ENCODE measurements at regions not wholly inside any gene's neighbourhood (a gene's known extent, or its start where the extent isn't known, plus 50 kb on each side); places are given as distances from the start of the nearest gene placed in this dataset.
A peak's percentile ranks its signal among the peaks of the same experiment; 100 is the strongest.

- DNase-seq: no peak
Measured at GRCh38 chr3:118408431-118408830, 626.2 kb downstream of the IGSF11 start.

DNA sequence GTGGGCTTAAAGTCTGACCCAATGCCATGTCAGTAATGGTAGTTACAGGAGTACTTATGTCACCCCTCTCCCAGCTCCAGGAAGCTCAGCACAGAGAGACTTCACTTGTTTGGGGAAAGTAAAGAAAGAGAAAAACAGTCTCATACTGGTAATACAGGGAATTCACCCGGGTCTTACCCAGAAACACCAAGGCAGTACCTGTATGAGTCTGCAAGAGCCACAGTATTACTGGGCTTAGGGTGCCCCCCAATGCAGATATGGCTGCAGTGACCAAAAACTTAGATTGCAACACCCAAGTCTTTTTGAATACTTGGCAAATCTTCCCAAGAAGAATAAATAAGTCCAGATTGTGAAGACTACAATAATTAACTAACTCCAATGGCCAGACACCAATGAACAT is 622.1 kb downstream of the IGSF11 start:
- DNase-seq: no peak

- DNase-seq: no peak
Measured at GRCh38 chr3:118425272-118425837, 609.3 kb downstream of the IGSF11 start.

- DNase-seq: no peak
Measured at GRCh38 chr3:118433825-118434224, 600.8 kb downstream of the IGSF11 start.

- no peak for DNase-seq
Measured at GRCh38 chr3:118435851-118436350, 598.7 kb downstream of the IGSF11 start.

GRCh38 chr3:118436697-118437262 is 597.9 kb downstream of the IGSF11 start:
- DNase-seq: no peak

DNA sequence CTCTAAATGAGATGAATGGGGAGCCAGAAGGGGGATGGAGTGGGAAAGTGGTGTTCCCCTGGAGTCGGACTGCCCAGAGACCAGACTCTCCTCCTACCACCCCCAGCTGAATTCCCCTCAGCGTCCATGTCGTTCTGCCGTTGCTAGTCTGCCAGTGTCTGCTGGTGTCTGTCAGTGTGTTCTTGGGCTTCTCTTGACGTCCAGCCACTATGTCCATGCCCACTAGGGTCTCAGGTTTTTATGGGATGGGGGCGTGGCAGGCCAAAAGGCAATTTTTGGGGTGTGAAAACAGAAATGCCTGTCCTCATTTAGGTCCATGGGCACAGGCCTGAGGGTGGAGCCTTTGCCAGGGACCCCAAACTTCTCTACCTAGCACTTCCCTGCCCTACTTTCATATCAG is 589.6 kb downstream of the IGSF11 start:
- DNase-seq: no peak

DNA sequence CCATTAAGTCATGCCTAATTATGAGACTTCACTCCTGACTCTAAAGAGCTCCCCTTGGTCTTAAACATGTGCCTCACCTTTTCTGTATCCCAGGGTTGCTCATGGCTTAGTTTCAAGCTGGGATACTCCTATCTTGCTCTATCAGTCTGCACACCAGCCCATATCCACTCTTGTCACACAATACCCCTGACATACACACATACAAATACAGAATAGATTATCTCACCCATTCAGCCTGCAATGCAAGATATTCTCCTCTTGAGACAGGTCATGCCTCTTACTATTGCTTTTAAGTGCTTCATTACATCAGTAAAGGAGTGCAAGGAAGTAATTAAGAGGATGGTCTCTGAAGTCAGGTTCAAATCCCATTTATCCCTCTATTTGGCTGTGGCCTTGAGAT is 587.3 kb downstream of the IGSF11 start:
- no peak for DNase-seq

GRCh38 chr3:118466795-118467330 is 567.8 kb downstream of the IGSF11 start:
- DNase-seq: no peak

DNA sequence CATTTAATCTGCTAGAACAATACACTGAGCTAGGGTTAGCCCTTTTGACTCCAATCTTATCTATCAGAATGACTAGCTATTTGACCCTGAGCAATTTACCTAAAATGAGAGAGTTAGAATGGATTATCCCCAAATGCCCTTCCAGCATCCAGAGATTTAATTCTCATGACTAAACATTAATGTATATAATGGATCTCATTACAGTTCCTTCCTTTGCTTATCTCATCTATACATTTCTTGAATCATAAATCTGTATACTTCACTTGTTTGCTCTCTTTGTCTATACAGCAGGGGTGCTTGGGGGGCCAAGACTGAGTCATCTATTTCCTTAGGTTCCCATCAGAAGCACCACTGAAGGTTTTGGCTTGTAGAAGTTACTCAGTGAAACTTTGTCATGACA is 565.8 kb downstream of the IGSF11 start:
- no peak for DNase-seq

- DNase-seq: no peak
Measured at GRCh38 chr3:118472586-118472985, 562.1 kb downstream of the IGSF11 start.

DNA sequence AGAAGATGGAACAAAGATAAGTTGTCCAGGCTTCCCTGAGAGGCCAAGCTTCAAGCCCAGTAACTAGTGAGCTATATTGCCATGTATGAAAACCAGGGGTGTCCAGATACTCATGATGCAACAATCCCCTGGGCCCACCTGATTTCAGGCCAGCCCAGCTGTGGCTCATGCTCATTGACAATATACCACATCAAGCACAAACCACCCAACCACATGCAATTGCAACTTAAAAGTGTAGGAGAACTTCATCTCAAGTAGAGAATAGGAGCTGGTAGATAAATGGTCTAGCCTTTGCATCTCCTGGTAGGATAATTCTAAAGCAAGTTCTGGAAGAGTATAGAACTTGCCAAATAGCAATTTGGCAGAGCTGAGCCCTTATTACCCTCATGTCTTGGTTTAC is 561.3 kb downstream of the IGSF11 start:
- DNase-seq: no peak

DNA sequence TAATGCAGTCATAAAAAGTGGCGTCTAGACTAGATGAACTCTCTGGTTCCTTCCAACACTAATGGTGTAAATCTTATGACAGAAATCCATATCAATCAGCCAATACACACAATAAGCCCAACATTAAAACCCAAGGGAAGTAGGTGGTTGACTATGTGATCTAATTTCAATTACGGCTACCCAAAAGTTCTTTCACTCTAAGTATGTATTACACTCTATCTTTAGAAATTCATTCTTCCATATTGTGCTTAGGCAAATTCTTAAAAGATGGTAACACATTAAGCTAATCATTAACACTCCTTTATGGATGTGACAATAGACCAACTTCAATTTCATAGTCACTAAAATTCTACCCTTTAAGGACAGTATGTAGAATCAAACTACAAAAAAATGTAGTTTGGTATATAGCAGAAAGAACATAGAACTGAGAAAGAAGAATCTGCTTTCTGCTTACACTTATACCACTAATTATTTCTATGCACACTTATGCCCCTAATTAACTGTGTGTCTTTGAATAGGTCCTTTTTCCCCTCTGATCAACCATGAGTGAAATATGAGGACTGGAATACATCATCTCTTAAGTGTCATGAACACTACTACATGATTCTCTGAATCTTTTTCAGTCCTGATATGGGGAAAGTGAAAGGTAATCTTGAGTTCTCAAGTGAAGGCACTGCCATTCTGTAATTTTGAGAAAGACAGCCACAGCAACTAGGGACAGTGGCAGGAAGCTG is 557.6 kb downstream of the IGSF11 start:
- no peak for DNase-seq

- DNase-seq: no peak
Measured at GRCh38 chr3:118477768-118478167, 556.9 kb downstream of the IGSF11 start.

GRCh38 chr3:118478706-118479276 is 555.9 kb downstream of the IGSF11 start:
- no peak for DNase-seq

- no peak for DNase-seq
Measured at GRCh38 chr3:118479376-118479775, 555.3 kb downstream of the IGSF11 start.

GRCh38 chr3:118480101-118480860 is 554.4 kb downstream of the IGSF11 start:
- no peak for DNase-seq

GRCh38 chr3:118485693-118486092 is 549.0 kb downstream of the IGSF11 start:
- DNase-seq: no peak

GRCh38 chr3:118487734-118488133 is 546.9 kb downstream of the IGSF11 start:
- no peak for DNase-seq

GRCh38 chr3:118488732-118489131 is 545.9 kb downstream of the IGSF11 start:
- DNase-seq: no peak

GRCh38 chr3:118495206-118495605 is 539.4 kb downstream of the IGSF11 start:
- DNase-seq: no peak

DNA sequence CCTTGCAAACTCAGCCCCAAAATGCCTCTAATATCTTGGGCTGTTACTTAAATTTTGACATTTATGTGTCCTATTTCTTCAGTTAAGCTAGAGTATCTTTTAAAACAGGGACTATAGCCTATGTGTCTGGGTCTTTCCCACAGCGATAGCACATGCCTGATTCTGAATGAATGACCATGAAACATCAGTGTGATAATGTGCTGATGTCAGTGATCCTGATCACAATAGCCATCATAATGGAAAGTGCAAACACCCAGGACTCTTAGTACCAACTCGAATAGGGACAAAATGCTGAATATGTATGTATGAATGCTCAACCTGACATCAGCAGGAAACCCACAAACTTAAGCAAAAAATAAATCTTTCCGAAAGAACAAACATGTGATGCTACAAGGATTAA is 537.4 kb downstream of the IGSF11 start:
- DNase-seq: no peak

DNA sequence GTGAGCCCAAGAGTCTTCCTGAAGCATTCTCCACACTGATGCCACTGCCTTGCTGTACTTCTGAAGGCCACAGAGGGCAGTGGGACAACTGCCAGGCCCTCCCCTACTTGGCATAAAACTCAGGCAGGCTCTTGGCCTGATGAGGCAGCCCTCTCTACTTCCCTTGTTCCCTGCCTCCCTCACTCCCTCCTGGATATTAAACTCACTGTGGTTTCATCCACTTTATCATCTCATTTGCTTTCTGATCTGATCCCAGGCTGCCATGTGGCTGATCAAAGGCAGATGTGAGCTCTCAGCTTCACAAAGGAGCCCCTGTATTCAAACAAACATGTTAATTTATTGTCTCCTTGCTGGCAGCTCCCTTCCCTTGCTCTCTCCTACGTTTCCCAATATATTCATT is 533.5 kb downstream of the IGSF11 start:
- DNase-seq: peak; percentile 8

Measured in DMS 273 treated with DMSO at 0.1 percent for 48 hours (cell line).